ENCODE measurements at regions not wholly inside any gene's neighbourhood (a gene's known extent, or its start where the extent isn't known, plus 50 kb on each side); places are given as distances from the start of the nearest gene placed in this dataset.

GRCh38 chr7:63027075-63027474 is 971.6 kb upstream of the ZNF722 start:
- no peak for DNase-seq (ENCODE audit: low read depth, low spot score)
- Histone ChIP-seq H3K9ac (ENCODE audit: insufficient read length, low read depth) (no peak overlapping the region), H3K27me3 (ENCODE audit: insufficient read depth, insufficient read length) (no peaks in the 10 kb centered on the region), H3K36me3 (ENCODE audit: insufficient read depth, insufficient read length, low read length) (no peaks in the 10 kb centered on the region), H3K9me3 (ENCODE audit: insufficient read depth, low read length) (no peaks in the 10 kb centered on the region), H3K4me3 (ENCODE audit: insufficient read length, low read depth) (no peak overlapping the region), H3K4me1 (ENCODE audit: insufficient read depth, insufficient read length) (no peaks in the 10 kb centered on the region)
- TF ChIP-seq YY1 (IDR thresholded peaks at IDR 0.05; ENCODE audit: insufficient read depth, insufficient read length), result no peak
- no peak for TF ChIP-seq ZNF274 (IDR thresholded peaks at IDR 0.05; ENCODE audit: low read depth, low read length)
- TF ChIP-seq SUZ12 (IDR thresholded peaks at IDR 0.05; ENCODE audit: extremely low read depth, insufficient read depth, insufficient read length), result no peak

- Histone ChIP-seq H3K27me3 (ENCODE audit: insufficient read depth, insufficient read length) (no peaks in the 10 kb centered on the region), H3K4me1 (ENCODE audit: insufficient read depth, insufficient read length) (no peaks in the 10 kb centered on the region), H3K9me3 (ENCODE audit: insufficient read depth, low read length) (no peaks in the 10 kb centered on the region), H3K4me3 (ENCODE audit: insufficient read length, low read depth) (no peak overlapping the region), H3K36me3 (ENCODE audit: insufficient read depth, insufficient read length, low read length) (no peaks in the 10 kb centered on the region), H3K9ac (ENCODE audit: insufficient read length, low read depth) (no peak overlapping the region)
- no peak for TF ChIP-seq ZNF274 (IDR thresholded peaks at IDR 0.05; ENCODE audit: low read depth, low read length)
- TF ChIP-seq SUZ12 (IDR thresholded peaks at IDR 0.05; ENCODE audit: extremely low read depth, insufficient read depth, insufficient read length), result no peak
- TF ChIP-seq YY1 (IDR thresholded peaks at IDR 0.05; ENCODE audit: insufficient read depth, insufficient read length), result no peak
- DNase-seq (ENCODE audit: low read depth, low spot score), result no peak
Measured at GRCh38 chr7:63028376-63029206, 970.1 kb upstream of the ZNF722 start.

GRCh38 chr7:63029207-63029522 is 969.5 kb upstream of the ZNF722 start:
- no peaks in the 10 kb centered on the region for H3K9me3 ChIP-seq (ENCODE audit: insufficient read depth, low read length)
- H3K4me1 ChIP-seq (ENCODE audit: insufficient read depth, insufficient read length), result no peaks in the 10 kb centered on the region
- no peak for DNase-seq (ENCODE audit: low read depth, low spot score)
- no peaks in the 10 kb centered on the region for H3K27me3 ChIP-seq (ENCODE audit: insufficient read depth, insufficient read length)
- H3K9ac ChIP-seq (ENCODE audit: insufficient read length, low read depth), result no peak overlapping the region
- H3K4me3 ChIP-seq (ENCODE audit: insufficient read length, low read depth), result no peak overlapping the region
- H3K36me3 ChIP-seq (ENCODE audit: insufficient read depth, insufficient read length, low read length), result no peaks in the 10 kb centered on the region
- TF ChIP-seq YY1 (IDR thresholded peaks at IDR 0.05; ENCODE audit: insufficient read depth, insufficient read length) (no peak), SUZ12 (IDR thresholded peaks at IDR 0.05; ENCODE audit: extremely low read depth, insufficient read depth, insufficient read length) (no peak), ZNF274 (IDR thresholded peaks at IDR 0.05; ENCODE audit: low read depth, low read length) (no peak)

- Histone ChIP-seq H3K4me3 (ENCODE audit: insufficient read length, low read depth) (no peak overlapping the region), H3K36me3 (ENCODE audit: insufficient read depth, insufficient read length, low read length) (no peaks in the 10 kb centered on the region), H3K9ac (ENCODE audit: insufficient read length, low read depth) (no peak overlapping the region), H3K27me3 (ENCODE audit: insufficient read depth, insufficient read length) (no peaks in the 10 kb centered on the region), H3K9me3 (ENCODE audit: insufficient read depth, low read length) (no peaks in the 10 kb centered on the region), H3K4me1 (ENCODE audit: insufficient read depth, insufficient read length) (no peaks in the 10 kb centered on the region)
- no peak for TF ChIP-seq SUZ12 (IDR thresholded peaks at IDR 0.05; ENCODE audit: extremely low read depth, insufficient read depth, insufficient read length)
- TF ChIP-seq YY1 (IDR thresholded peaks at IDR 0.05; ENCODE audit: insufficient read depth, insufficient read length), result no peak
- no peak for TF ChIP-seq ZNF274 (IDR thresholded peaks at IDR 0.05; ENCODE audit: low read depth, low read length)
- no peak for DNase-seq (ENCODE audit: low read depth, low spot score)
Measured at GRCh38 chr7:63030061-63030460, 968.6 kb upstream of the ZNF722 start.

GRCh38 chr7:63031838-63032436 is 966.7 kb upstream of the ZNF722 start:
- no peak for DNase-seq (ENCODE audit: low read depth, low spot score)
- no peaks in the 10 kb centered on the region for H3K9me3 ChIP-seq (ENCODE audit: insufficient read depth, low read length)
- no peaks in the 10 kb centered on the region for H3K4me1 ChIP-seq (ENCODE audit: insufficient read depth, insufficient read length)
- no peaks in the 10 kb centered on the region for H3K27me3 ChIP-seq (ENCODE audit: insufficient read depth, insufficient read length)
- no peak overlapping the region for H3K9ac ChIP-seq (ENCODE audit: insufficient read length, low read depth)
- no peaks in the 10 kb centered on the region for H3K36me3 ChIP-seq (ENCODE audit: insufficient read depth, insufficient read length, low read length)
- no peak for TF ChIP-seq ZNF274 (IDR thresholded peaks at IDR 0.05; ENCODE audit: low read depth, low read length)
- H3K4me3 ChIP-seq (ENCODE audit: insufficient read length, low read depth), result no peak overlapping the region

- Histone ChIP-seq H3K4me1 (ENCODE audit: insufficient read depth, insufficient read length) (no peaks in the 10 kb centered on the region), H3K27me3 (ENCODE audit: insufficient read depth, insufficient read length) (no peaks in the 10 kb centered on the region), H3K4me3 (ENCODE audit: insufficient read length, low read depth) (no peak overlapping the region), H3K36me3 (ENCODE audit: insufficient read depth, insufficient read length, low read length) (no peaks in the 10 kb centered on the region), H3K9ac (ENCODE audit: insufficient read length, low read depth) (no peak overlapping the region), H3K9me3 (ENCODE audit: insufficient read depth, low read length) (no peaks in the 10 kb centered on the region)
- no peak for TF ChIP-seq ZNF274 (IDR thresholded peaks at IDR 0.05; ENCODE audit: low read depth, low read length)
- TF ChIP-seq YY1 (IDR thresholded peaks at IDR 0.05; ENCODE audit: insufficient read depth, insufficient read length), result no peak
- no peak for TF ChIP-seq SUZ12 (IDR thresholded peaks at IDR 0.05; ENCODE audit: extremely low read depth, insufficient read depth, insufficient read length)
- DNase-seq (ENCODE audit: low read depth, low spot score), result no peak
Measured at GRCh38 chr7:63037242-63037641, 961.4 kb upstream of the ZNF722 start.

- H3K9ac ChIP-seq (ENCODE audit: insufficient read length, low read depth), result no peak overlapping the region
- H3K4me3 ChIP-seq (ENCODE audit: insufficient read length, low read depth), result no peak overlapping the region
- no peaks in the 10 kb centered on the region for H3K4me1 ChIP-seq (ENCODE audit: insufficient read depth, insufficient read length)
- TF ChIP-seq YY1 (IDR thresholded peaks at IDR 0.05; ENCODE audit: insufficient read depth, insufficient read length) (no peak), ZNF274 (IDR thresholded peaks at IDR 0.05; ENCODE audit: low read depth, low read length) (no peak), SUZ12 (IDR thresholded peaks at IDR 0.05; ENCODE audit: extremely low read depth, insufficient read depth, insufficient read length) (no peak)
- H3K36me3 ChIP-seq (ENCODE audit: insufficient read depth, insufficient read length, low read length), result no peaks in the 10 kb centered on the region
- no peaks in the 10 kb centered on the region for H3K27me3 ChIP-seq (ENCODE audit: insufficient read depth, insufficient read length)
- DNase-seq (ENCODE audit: low read depth, low spot score), result no peak
- no peaks in the 10 kb centered on the region for H3K9me3 ChIP-seq (ENCODE audit: insufficient read depth, low read length)
Measured at GRCh38 chr7:63038987-63039386, 959.7 kb upstream of the ZNF722 start.
